22Rv1 (cell line): ENCODE measurements at regions not wholly inside any gene's neighbourhood (a gene's known extent, or its start where the extent isn't known, plus 50 kb on each side); places are given as distances from the start of the nearest gene placed in this dataset.

ENCODE experiments used
- CTCF ChIP-seq: fragments of 450-650 bp; IDR thresholded peaks from 2 replicates; pipeline ENCODE4 v1.5.1; 2017; ENCODE audit warnings: mild to moderate bottlenecking
- ZFX ChIP-seq: fragments of 450-650 bp; IDR thresholded peaks from 2 replicates; pipeline ENCODE4 v1.6.1; 2017; ENCODE audit warnings: antibody characterized with exemption, borderline replicate concordance

DNA sequence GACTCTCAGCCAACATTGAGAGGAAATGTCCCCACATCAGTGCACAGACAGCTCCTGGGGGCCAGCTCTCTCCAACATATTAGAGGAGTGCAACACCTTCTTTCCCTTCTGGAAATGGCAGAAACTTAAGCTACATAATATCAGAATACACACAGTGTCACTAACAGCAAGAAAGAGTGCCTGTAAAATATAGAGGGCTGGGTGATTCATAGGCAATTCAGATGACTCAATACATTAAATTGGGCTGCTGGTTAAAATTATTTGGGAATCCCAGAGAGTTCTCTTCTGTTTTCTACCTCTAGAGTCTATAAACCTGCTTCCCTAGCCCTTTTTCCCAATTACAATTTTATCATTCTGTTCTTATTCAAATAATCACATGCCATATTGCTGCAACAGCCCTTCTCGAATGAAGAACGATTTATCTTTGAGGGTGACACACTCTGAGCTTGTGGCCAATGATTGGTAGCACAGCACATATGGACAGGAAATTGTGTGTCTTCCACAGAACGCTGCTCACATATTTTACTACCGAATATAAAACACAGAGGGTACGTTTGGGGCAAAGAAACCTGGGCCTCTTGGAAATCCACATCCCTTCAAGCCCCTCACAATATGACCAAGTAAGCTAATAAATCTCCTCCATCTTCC is 381.2 kb downstream of the MBD2 start:
- no peak for TF ChIP-seq CTCF
- TF ChIP-seq ZFX: no peak
